Kidney (tissue), 13 donors: ENCODE measurements at regions not wholly inside any gene's neighbourhood (a gene's known extent, or its start where the extent isn't known, plus 50 kb on each side); places are given as distances from the start of the nearest gene placed in this dataset.

Experiments used
- DNase-seq, 5 donors: peaks; one replicate each; pipeline ENCODE4 v3.0.0-alpha.2; 2013 to 2020
- FAIRE-seq: peaks from 2 replicates; lab custom pipeline; 2012; peaks lifted over from hg19 to GRCh38; lab: Jason Lieb, UNC
- H3K27ac ChIP-seq, 2 donors: one replicate each; pipeline ENCODE4 v1.7.0; 2013; ENCODE audit warnings: low read depth in 2 of 2, low read length in 2 of 2, inconsistent platforms in 1 of 2
- H3K27me3 ChIP-seq: one replicate; pipeline ENCODE4 v1.7.1; 2013; ENCODE audit warnings: low read length, inconsistent platforms; ENCODE audit not compliant: control insufficient read depth, insufficient read depth
- H3K36me3 ChIP-seq, 3 donors: one replicate each; pipeline versions ENCODE4 v1.7.0 to v1.7.1; 2013; ENCODE audit warnings: low read length in 3 of 3, control low read depth in 1 of 3, inconsistent platforms in 1 of 3; ENCODE audit not compliant: insufficient read depth in 3 of 3, control insufficient read depth in 2 of 3
- H3K4me1 ChIP-seq, 3 donors: one replicate each; pipeline versions ENCODE4 v1.7.0 to v1.7.1; 2013; ENCODE audit warnings: low read length in 3 of 3, inconsistent platforms in 1 of 3, low read depth in 1 of 3; ENCODE audit not compliant: control insufficient read depth in 2 of 3, insufficient read depth in 2 of 3
- H3K4me3 ChIP-seq, 3 donors: one replicate each; pipeline versions ENCODE4 v1.7.0 to v1.8.1; 2013; ENCODE audit warnings: low read length in 3 of 3, control low read depth in 1 of 3, inconsistent platforms in 1 of 3
- H3K9ac ChIP-seq, 3 donors: one replicate each; pipeline versions ENCODE4 v1.7.0 to v1.7.1; 2013; ENCODE audit warnings: low read length in 3 of 3, control low read depth in 1 of 3, inconsistent platforms in 1 of 3
- H3K9me3 ChIP-seq, 3 donors: one replicate each; pipeline versions ENCODE4 v1.7.0 to v1.7.1; 2013; ENCODE audit warnings: low read length in 3 of 3, control low read depth in 1 of 3, inconsistent platforms in 1 of 3; ENCODE audit not compliant: control insufficient read depth in 2 of 3, insufficient read depth in 1 of 3
- intact Hi-C: fragments of 100-400 bp; cut with DNase I; formaldehyde crosslinking; loops from one replicate; pipeline ENCODE4 v1.11.1; 2022
- TF ChIP-seq, protein P1 (sequence below): IDR thresholded peaks from 3 replicates; pipeline ENCODE4 v1.5.1; 2012; ENCODE audit warnings: mild to moderate bottlenecking, moderate library complexity, borderline replicate concordance; ENCODE audit not compliant: insufficient read depth; ENCODE audit errors: extremely low read depth
- donor health status: control.
- donor health status: control.
- donor health status: control.
- donor health status: control.
- donor health status: control.
- donor health status: DM: yes; HTN: yes; CAD: no.
- donor health status: Normal renal cell carcinoma (clear cell type).

DNA sequence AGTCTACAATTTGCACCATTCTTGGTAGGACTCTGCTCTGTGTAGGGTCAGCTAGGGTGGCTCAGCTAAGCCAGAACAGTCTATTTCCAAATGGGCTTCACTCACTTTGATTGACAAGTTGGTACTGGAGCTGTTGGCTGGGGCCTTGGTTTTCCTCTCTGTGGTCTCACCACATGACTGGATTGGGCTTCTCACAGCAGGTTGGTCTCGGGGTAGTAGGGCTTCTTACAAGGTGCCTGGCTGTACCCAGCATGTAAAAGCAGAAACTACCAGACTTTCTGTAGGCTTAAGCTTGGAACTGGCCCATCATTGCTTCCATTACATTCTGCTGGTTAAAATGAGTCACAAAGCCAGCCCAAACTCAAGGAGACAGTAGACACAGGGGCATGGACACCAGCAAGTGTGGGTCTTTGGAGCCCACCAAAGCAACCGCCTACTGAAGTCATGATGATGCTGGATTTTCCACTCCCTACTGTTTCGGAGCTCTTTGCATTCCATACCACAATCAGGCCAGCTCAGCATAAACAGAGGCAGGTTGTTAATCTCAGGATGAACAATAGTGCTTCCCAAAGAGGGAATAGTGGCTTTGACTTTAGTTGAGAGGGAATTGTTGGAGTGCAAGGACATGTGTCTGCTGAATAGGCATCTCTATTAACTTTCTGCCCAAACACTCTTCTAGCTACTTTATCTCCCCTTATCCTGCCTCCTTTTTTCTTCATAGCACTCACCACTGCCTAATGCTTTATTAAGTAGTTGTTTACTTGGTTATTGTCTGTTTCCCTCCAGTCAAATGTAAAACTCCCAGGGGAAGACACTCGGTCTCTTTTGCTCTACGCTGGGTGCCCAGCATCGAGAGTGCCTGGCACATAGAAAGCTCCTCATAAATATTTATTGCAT, 78.0 kb upstream of the RARB start:
- FAIRE-seq: no peak
- Histone ChIP-seq H3K27me3 (no peaks in the 10 kb centered on the region), H3K4me1 (peaks cover 0 to 2% (median 0%) of the 10 kb centered on the region in 3 donors), H3K36me3 (no peaks in the 10 kb centered on the region), H3K27ac (peak overlapping the region; percentile 20 to 35), H3K9me3 (no peaks in the 10 kb centered on the region), H3K9ac (no peak overlapping the region), H3K4me3 (no peak overlapping the region)
- intact Hi-C loops: no loop called here
- no peak for DNase-seq
- TF ChIP-seq, protein P1, sequence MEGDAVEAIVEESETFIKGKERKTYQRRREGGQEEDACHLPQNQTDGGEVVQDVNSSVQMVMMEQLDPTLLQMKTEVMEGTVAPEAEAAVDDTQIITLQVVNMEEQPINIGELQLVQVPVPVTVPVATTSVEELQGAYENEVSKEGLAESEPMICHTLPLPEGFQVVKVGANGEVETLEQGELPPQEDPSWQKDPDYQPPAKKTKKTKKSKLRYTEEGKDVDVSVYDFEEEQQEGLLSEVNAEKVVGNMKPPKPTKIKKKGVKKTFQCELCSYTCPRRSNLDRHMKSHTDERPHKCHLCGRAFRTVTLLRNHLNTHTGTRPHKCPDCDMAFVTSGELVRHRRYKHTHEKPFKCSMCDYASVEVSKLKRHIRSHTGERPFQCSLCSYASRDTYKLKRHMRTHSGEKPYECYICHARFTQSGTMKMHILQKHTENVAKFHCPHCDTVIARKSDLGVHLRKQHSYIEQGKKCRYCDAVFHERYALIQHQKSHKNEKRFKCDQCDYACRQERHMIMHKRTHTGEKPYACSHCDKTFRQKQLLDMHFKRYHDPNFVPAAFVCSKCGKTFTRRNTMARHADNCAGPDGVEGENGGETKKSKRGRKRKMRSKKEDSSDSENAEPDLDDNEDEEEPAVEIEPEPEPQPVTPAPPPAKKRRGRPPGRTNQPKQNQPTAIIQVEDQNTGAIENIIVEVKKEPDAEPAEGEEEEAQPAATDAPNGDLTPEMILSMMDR: no peak

DNA sequence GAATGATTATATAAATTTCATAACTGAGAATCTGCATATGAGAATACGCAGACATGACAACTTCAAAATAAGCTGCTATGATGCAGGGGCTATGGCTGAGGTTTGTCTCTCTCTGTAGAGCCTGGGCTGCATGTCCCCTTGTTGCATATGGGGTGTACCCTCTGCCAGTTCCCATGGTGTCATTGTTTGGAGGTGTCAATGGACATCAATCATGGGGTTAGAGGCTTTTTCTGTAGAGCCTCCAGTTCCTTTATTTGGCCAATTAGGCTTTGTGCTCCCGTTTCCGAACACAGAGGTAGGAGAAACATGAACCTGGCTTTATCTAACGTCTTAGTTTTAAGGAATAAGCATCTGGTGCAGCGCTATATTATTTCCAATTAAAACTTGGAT, 77.3 kb upstream of the RARB start:
- Histone ChIP-seq H3K27ac (no peak overlapping the region), H3K36me3 (no peaks in the 10 kb centered on the region), H3K27me3 (no peaks in the 10 kb centered on the region), H3K9me3 (no peaks in the 10 kb centered on the region), H3K4me3 (no peak overlapping the region), H3K9ac (no peak overlapping the region), H3K4me1 (peaks cover 0 to 4% (median 0%) of the 10 kb centered on the region in 3 donors)
- no peak for DNase-seq
- FAIRE-seq: no peak
- intact Hi-C loops: no loop called here
- TF ChIP-seq, protein P1: no peak

DNA sequence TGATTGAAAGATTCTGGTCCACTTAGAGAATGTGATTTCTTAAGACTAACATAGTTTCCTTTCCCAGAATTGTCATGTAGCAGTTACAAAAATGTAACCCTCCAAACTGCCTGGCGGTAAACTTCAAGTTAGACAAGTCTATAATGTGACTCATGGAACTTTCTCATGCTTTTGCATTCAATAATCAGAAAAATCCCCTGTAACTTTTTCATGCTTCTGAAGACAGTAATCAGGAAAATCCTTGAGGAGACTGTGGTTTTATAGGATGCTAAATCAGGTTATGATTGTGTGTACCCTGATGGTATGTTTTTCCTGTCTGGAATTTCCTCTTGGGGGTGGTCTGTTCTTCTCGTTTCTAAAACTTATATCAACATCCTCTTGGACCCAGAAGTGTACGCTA, 74.0 kb upstream of the RARB start:
- Histone ChIP-seq H3K27ac (no peak overlapping the region), H3K4me1 (peaks cover 0 to 4% (median 0%) of the 10 kb centered on the region in 3 donors), H3K36me3 (no peaks in the 10 kb centered on the region), H3K9me3 (no peaks in the 10 kb centered on the region), H3K4me3 (no peak overlapping the region), H3K9ac (no peak overlapping the region), H3K27me3 (no peaks in the 10 kb centered on the region)
- DNase-seq: peak in 1 of 5 donors; percentile 37
- intact Hi-C loops: no loop called here
- TF ChIP-seq, protein P1: no peak
- no peak for FAIRE-seq
